Stimulated activated CD4-positive, alpha-beta T cell treated with anti-CD3 and anti-CD28 coated beads, TNF-alpha, amount 100 ng/mL, for 24 hours (primary cell): ENCODE measurements at regions not wholly inside any gene's neighbourhood (a gene's known extent, or its start where the extent isn't known, plus 50 kb on each side); places are given as distances from the start of the nearest gene placed in this dataset.
"Not testable (repeated sequence)": the region's sequence is repeated elsewhere in the genome, so short reads cannot be mapped to it uniquely, and the experiment has no call there.

ENCODE experiments used
- DNase-seq, 3 experiments: peaks; one replicate each; pipeline ENCODE4 v3.0.0-alpha.2; 2020; ENCODE audit warnings: low read depth in 3 of 3

GRCh38 chr10:6737080-6737641 is 157.1 kb upstream of the PRKCQ start:
- no peak for DNase-seq

- no peak for DNase-seq
These were observed 154.2 kb upstream of the PRKCQ start for GRCh38 chr10:6734286-6734685.

- no peak for DNase-seq
These were observed 149.8 kb upstream of the PRKCQ start for GRCh38 chr10:6729861-6730344.

DNA sequence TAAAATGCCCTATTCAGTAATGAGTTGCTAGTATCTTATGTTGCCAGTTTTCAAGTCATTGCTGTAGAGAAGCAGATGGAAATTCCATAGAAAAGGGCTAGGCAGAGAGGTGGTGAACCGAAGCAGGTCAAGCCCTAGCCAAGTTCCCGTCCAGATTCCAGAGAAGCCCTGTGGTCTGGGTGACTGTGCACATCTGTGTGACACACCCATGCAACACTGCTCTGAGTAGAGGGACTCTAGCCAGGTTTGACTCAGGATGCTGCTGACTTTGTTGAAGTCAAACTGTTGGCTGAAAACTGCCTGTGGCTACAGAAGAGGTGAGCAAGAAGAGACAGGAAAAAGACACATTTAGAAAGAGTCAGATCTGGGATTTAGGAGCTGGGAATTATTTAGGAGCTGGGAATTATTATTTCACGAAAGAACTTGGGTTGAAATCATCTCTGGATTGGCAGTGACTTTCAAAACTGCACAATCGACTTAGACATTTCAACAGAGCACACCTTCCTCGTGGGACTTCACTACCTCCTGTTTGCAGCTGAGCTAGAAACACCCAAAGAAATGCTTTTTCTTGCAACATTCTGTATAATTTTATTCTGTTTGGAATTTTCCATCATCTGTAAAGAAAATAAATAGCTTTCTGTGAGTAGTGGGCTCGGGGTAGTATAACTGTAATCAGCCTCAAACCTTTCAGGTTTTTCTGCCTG is 149.1 kb upstream of the PRKCQ start:
- no peak for DNase-seq

GRCh38 chr10:6726924-6727323 is 146.8 kb upstream of the PRKCQ start:
- no peak for DNase-seq

GRCh38 chr10:6722616-6723004 is 142.5 kb upstream of the PRKCQ start:
- DNase-seq = peak in 1 of 3 experiments; percentile 15

- DNase-seq = no peak
These were observed 142.0 kb upstream of the PRKCQ start for GRCh38 chr10:6721964-6722615.

DNA sequence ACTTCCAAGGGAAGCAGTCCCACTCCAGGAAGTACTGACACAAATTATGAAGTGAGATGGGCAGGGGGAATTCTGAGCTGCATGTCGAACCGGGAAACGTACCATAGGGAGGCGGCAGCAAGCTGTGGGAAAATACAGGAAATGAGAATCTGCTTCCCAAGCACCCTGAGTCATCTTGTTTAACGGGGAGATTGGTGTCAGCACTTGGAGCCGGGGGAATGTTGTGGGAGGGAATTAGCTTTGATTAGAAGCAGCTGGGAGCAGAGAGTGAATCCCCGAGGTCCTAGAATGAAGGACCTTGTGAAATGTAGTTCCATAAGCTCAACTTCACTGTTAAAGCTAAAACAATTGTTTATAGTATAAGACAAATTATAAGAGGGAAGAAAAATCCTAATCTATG is 141.4 kb upstream of the PRKCQ start:
- no peak for DNase-seq

DNA sequence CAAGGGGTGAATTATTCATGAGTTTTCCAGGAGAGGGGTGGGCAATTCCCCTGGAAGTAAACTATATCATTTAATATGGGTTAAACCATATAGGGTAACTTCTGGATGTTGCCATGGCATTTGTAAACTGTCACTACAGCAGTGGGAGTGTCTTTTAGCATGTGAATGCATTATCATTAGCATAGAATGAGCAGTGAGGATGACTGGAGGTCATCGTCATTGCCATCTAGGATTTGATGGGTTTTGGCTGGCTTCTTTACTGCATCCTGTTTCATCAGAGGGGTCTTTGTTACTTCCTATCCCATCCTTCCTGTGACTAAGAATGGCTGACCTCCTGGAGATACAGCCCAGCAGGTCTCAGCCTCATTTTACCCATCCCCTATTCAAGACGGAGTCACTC is 139.5 kb upstream of the PRKCQ start:
- DNase-seq = no peak

GRCh38 chr10:6718550-6718949 is 138.5 kb upstream of the PRKCQ start:
- DNase-seq = no peak

DNA sequence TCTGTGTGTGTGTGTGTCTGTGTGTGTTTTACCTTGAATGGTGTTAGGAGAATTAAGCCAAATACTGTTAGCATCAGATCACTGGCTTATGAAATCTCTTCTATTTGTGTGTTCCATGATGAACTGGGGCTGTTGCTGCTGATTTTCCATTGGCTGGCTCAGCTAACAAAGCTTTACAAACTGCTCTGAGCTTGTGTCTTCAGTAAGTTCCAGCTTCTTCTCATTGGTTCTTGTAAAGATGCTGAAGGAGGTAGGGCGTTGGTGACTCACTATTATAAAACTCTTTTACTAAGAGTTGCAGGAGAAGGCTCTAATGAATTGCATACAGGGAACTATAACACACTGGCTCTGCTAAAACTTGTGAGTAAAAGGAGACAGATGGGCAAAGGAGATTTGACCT is 136.4 kb upstream of the PRKCQ start:
- no peak for DNase-seq

DNA sequence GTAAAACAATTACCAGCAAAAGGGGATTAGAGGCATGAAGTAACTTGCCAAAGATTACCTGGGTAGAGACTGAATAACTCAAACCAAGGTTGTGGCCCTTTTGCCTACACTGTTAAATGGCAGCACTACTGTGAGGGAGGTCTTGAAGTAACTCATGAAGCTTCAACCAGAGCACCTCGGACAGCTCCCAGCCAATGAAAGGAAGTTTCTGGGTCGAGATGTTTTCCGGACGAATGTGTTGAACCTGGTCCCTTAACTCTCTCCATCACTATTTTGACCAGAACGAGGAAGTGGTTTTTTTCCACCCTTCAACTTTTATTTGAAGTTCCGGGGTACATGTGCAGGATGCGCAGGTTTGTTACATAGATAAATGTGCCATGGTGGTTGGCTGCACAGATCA is 133.6 kb upstream of the PRKCQ start:
- DNase-seq = no peak

DNA sequence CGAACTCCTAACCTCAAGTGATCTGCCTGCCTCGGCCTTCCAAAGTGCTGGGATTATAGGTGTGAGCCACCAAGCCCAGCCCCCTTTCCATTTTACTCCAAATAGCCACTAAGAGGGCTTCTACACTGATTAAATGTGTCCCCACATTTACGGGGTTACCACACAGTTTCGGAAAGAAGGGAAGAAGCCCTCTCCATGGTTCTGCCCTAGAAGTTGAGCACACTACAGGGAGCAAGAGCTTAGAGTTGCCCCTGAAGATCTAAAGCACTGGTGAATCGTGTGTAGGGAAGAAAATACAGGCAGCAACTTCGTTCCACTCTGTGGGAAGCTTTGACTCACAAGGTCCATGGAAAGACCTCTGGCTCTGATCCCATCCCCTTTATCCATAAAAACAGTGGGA is 133.0 kb upstream of the PRKCQ start:
- DNase-seq = no peak

GRCh38 chr10:6711881-6712280 is 131.8 kb upstream of the PRKCQ start:
- no peak for DNase-seq

DNA sequence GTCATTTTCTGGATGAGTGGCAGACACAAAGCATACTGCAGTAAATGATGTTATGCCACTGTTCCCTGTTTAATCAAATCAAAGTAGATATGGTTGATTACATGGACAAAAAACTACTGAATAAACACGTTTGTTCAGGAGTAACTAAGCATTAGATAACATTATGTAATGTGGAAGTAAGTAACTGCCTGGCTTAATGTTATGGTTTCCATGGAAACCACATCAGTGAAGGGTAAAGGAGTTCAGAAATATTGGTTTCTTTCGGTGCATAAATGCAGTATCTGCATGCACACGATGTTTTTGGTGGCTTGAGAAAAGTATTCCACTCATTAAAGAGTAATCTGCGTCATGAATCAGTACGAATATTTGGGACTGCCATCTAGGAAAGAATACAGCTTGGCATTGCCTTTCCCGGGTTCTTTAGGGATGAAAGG is 131.3 kb upstream of the PRKCQ start:
- DNase-seq = no peak

GRCh38 chr10:6707352-6707751 is 127.3 kb upstream of the PRKCQ start:
- no peak for DNase-seq

DNA sequence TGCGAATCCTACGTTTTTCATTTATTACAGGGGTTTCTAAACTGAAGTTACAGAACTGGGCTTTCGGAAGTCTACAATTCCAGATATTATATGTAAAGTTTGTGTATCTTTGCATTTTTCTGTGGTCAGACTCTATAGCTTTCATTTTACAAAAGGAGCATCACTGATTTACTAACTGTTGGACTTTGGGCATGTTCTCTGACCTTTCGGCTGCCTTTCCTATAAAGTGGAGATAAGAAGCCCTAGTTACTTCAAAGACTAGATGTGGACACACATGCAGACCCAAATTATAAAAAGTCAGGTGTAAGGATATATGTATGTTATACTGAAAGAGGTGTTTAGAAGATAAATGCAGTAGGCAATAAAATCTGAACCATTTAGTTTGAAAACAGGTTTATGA is 126.6 kb upstream of the PRKCQ start:
- no peak for DNase-seq

DNA sequence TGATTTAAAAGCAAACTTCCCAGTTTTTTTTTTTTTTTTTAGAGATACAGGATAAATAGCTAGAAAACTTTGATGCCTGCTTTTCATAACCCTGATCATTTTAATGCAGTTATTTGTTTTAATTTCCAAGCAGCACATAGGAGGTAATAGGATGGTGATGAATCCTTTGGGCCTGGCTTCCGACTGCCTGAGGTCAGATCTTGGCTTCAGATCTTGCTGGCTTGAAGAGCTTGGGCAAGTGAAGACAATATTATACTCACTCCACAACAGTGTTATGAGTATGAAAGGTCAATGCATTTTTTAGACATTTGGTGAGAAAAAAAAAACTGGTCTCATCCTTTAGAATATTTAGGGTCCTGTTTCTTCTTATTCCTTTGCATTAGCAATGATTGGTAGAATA is 124.8 kb upstream of the PRKCQ start:
- no peak for DNase-seq

GRCh38 chr10:6702833-6703232 is 122.8 kb upstream of the PRKCQ start:
- not testable (repeated sequence) for DNase-seq

DNA sequence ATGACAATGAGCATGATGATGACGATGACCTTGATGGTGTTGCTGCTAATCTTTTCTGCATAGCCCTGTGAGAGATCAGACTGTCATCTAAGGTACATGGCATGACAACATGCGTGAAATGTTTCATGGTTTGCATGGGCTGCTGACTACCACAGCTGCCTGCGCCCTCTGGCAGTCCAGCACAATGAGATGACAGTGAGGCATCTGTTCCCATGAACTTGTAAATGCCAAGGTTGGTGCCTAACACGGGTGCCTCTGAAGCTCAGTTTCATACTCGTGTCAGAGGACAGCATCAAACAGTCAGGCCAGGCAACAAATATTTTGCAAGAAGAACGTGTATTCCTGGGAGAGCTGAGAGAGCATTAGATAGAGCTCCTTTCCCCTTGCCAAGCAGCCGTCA is 122.0 kb upstream of the PRKCQ start:
- DNase-seq = no peak

DNA sequence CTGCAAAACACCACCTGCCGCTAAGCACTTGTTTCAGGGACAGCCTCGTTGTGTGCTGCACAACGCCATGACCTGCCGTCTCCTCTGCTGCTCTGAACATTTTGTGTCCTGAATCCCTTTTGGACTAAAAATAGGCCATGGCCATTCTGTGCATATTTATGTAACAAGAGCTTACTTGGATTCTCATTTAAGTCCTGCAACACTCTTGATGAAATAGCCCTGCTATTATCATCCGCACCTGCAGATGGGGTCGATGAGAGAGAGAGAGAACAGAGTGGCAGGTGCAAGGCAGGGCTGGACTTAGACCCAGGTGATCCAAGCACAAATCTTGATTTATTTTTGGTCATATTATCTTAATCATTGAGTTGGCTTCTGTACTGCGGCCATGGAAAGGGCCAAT is 121.2 kb upstream of the PRKCQ start:
- DNase-seq = no peak

DNA sequence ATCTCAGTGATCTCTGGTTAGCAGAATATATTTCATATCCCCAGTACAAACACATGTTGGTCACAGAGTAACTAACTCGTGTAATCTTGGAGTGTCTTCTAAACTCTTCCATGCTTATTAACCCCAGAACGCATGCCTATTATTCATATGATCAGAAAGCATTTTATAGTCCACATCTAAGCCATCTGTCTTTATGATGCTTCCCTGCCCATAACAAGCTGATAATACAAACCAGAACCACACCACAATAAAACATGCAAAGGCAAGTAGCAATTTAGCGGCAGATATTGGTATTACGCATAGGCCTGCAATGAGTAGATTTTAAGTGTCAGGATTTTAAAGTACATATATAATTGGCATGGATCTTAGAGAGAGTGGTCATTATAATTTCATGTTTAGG is 120.0 kb upstream of the PRKCQ start:
- no peak for DNase-seq

DNA sequence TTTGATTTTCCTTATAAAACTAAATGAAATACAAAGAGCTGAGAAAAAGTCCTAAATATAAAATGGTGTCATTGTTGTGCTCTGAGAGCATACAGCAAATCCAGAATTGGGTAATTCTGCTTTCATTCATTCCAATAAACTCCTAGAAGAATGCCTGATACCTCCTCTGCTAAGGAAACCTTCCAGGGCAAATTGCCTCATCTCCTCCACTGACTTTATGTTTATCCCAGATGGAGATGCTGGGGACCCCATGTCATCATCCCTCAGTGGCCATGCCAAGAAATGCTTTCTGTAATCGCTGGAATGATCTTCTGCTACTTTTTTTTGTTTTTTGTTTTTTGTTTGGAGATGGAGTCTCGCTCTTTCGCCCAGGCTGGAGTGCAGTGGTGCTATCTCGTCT is 119.3 kb upstream of the PRKCQ start:
- DNase-seq = no peak
